ENCODE measurements at regions not wholly inside any gene's neighbourhood (a gene's known extent, or its start where the extent isn't known, plus 50 kb on each side); places are given as distances from the start of the nearest gene placed in this dataset.

- no peak for DNase-seq
- Histone ChIP-seq H3K27ac (no peak overlapping the region), H3K36me3 (ENCODE audit: low read depth, missing control alignments) (no peaks in the 10 kb centered on the region), H3K27me3 (no peaks in the 10 kb centered on the region), H3K4me3 (no peak overlapping the region), H3K9me3 (no peaks in the 10 kb centered on the region), H3K4me1 (no peaks in the 10 kb centered on the region)
- intact Hi-C loops (cut with DNase I; ENCODE audit: low total_unique reads): loop anchor here (10.0 kb wide), 1 partner anchor 205 kb away; no protein-coding TSS in a partner anchor
- 80 to 92% methylated on average over 1 of the region's 1 CpG for WGBS, 2 donors
- TF ChIP-seq CTCF (IDR thresholded peaks at IDR 0.05) (no peak), POLR2A (IDR thresholded peaks at IDR 0.05) (no peak)
Observed at GRCh38 chr3:139119331-139120025, 74.8 kb upstream of the PRR23C start.

- WGBS, 2 donors: 63 to 74% methylated on average over 7 to 9 of the region's 9 CpGs
- Histone ChIP-seq H3K27ac (no peak overlapping the region), H3K27me3 (no peaks in the 10 kb centered on the region), H3K4me1 (no peaks in the 10 kb centered on the region), H3K36me3 (ENCODE audit: low read depth, missing control alignments) (no peaks in the 10 kb centered on the region), H3K4me3 (no peak overlapping the region), H3K9me3 (no peaks in the 10 kb centered on the region)
- intact Hi-C loops (cut with DNase I; ENCODE audit: low total_unique reads): no loop called here
- DNase-seq: no peak
- TF ChIP-seq CTCF (IDR thresholded peaks at IDR 0.05) (no peak), POLR2A (IDR thresholded peaks at IDR 0.05) (no peak)
Observed at GRCh38 chr3:139120086-139121056, 75.7 kb upstream of the PRR23C start.

GRCh38 chr3:139121513-139122220 is 77.0 kb upstream of the PRR23C start:
- no peak for DNase-seq
- no peaks in the 10 kb centered on the region for H3K27me3 ChIP-seq
- intact Hi-C loops (cut with DNase I; ENCODE audit: low total_unique reads): no loop called here
- H3K36me3 ChIP-seq (ENCODE audit: low read depth, missing control alignments): no peaks in the 10 kb centered on the region
- no peak for TF ChIP-seq CTCF (IDR thresholded peaks at IDR 0.05)
- no peak for TF ChIP-seq POLR2A (IDR thresholded peaks at IDR 0.05)
- H3K4me1 ChIP-seq: no peaks in the 10 kb centered on the region
- H3K4me3 ChIP-seq: no peak overlapping the region
- H3K27ac ChIP-seq: no peak overlapping the region
- WGBS, 2 donors: 62 to 73% methylated on average over 8 of the region's 8 CpGs
- H3K9me3 ChIP-seq: no peaks in the 10 kb centered on the region

- H3K4me3 ChIP-seq: no peak overlapping the region
- DNase-seq: no peak
- H3K9me3 ChIP-seq: no peaks in the 10 kb centered on the region
- TF ChIP-seq POLR2A (IDR thresholded peaks at IDR 0.05) (no peak), CTCF (IDR thresholded peaks at IDR 0.05) (no peak)
- no peak overlapping the region for H3K27ac ChIP-seq
- H3K27me3 ChIP-seq: no peaks in the 10 kb centered on the region
- 57 to 72% methylated on average over 3 of the region's 3 CpGs for WGBS, 2 donors
- intact Hi-C loops (cut with DNase I; ENCODE audit: low total_unique reads): no loop called here
- H3K36me3 ChIP-seq (ENCODE audit: low read depth, missing control alignments): no peaks in the 10 kb centered on the region
- H3K4me1 ChIP-seq: no peaks in the 10 kb centered on the region
Observed at GRCh38 chr3:139122221-139122581, 77.5 kb upstream of the PRR23C start.
